ENCODE measurements at regions not wholly inside any gene's neighbourhood (a gene's known extent, or its start where the extent isn't known, plus 50 kb on each side); places are given as distances from the start of the nearest gene placed in this dataset.

GRCh38 chr11:69976794-69977193, 101.3 kb upstream of the ANO1 start:
- no peak for DNase-seq

- DNase-seq, result no peak
Measured at GRCh38 chr11:69977951-69978350, 100.2 kb upstream of the ANO1 start.

GRCh38 chr11:69978841-69979614, 99.1 kb upstream of the ANO1 start:
- DNase-seq, result no peak

- DNase-seq, result no peak
Measured at GRCh38 chr11:69979632-69980031, 98.5 kb upstream of the ANO1 start.

- peak; percentile 77 for DNase-seq
Measured at GRCh38 chr11:69981119-69981784, 96.9 kb upstream of the ANO1 start.

GRCh38 chr11:69982690-69983570, 95.2 kb upstream of the ANO1 start:
- no peak for DNase-seq

- no peak for DNase-seq
Measured at GRCh38 chr11:69983571-69983877, 94.6 kb upstream of the ANO1 start.

- DNase-seq, result no peak
Measured at GRCh38 chr11:69983897-69984438, 94.1 kb upstream of the ANO1 start.

GRCh38 chr11:69984457-69985261, 93.5 kb upstream of the ANO1 start:
- no peak for DNase-seq

GRCh38 chr11:69985331-69985640, 92.8 kb upstream of the ANO1 start:
- DNase-seq, result no peak

- no peak for DNase-seq
Measured at GRCh38 chr11:69985641-69986439, 92.3 kb upstream of the ANO1 start.

GRCh38 chr11:69986440-69986787, 91.7 kb upstream of the ANO1 start:
- DNase-seq, result no peak

GRCh38 chr11:69986830-69987229, 91.3 kb upstream of the ANO1 start:
- no peak for DNase-seq

GRCh38 chr11:69992026-69992425, 86.1 kb upstream of the ANO1 start:
- no peak for DNase-seq

GRCh38 chr11:69992943-69993694, 85.0 kb upstream of the ANO1 start:
- DNase-seq, result no peak

GRCh38 chr11:69994810-69995209, 83.3 kb upstream of the ANO1 start:
- DNase-seq, result no peak

- DNase-seq, result no peak
Measured at GRCh38 chr11:69995697-69996096, 82.4 kb upstream of the ANO1 start.

GRCh38 chr11:69996451-69996850, 81.7 kb upstream of the ANO1 start:
- DNase-seq, result no peak

- no peak for DNase-seq
Measured at GRCh38 chr11:69997352-69997751, 80.8 kb upstream of the ANO1 start.

- DNase-seq, result no peak
Measured at GRCh38 chr11:69999721-70000120, 78.4 kb upstream of the ANO1 start.

- DNase-seq, result no peak
Measured at GRCh38 chr11:70000228-70000627, 77.9 kb upstream of the ANO1 start.

Data from hematopoietic multipotent progenitor cell treated with erythropoietin and hydrocortisone succinate and interleukin-3 and kit ligand, for 6 days (in vitro differentiated cells).